H1 (cell line): ENCODE measurements at regions not wholly inside any gene's neighbourhood (a gene's known extent, or its start where the extent isn't known, plus 50 kb on each side); places are given as distances from the start of the nearest gene placed in this dataset.

Experiments
- CTCF ChIA-PET: fragments of 300-600 bp; sonication (Branson Sonifier 250); formaldehyde crosslinking; loops from one replicate; lab custom pipeline; 2021; ENCODE audit not compliant: partially characterized antibody; lab: Charles Lee
- POLR2A ChIA-PET: fragments of 300-600 bp; sonication (Branson Sonifier 250); formaldehyde crosslinking; loops from one replicate; lab custom pipeline; 2021; ENCODE audit warnings: inconsistent platforms; ENCODE audit not compliant: partially characterized antibody; lab: Charles Lee
- DNase-seq, 2 experiments: peaks; one replicate each; pipeline versions ENCODE4 v3.0.0 to v3.0.0-alpha.2; 2010 to 2022; ENCODE audit warnings: low spot score in 2 of 2, low read depth in 1 of 2, mixed read lengths in 1 of 2
- FAIRE-seq: peaks from 2 replicates; lab custom pipeline; 2011; peaks lifted over from hg19 to GRCh38; lab: Jason Lieb, UNC
- H2AFZ ChIP-seq: 2 replicates; pipeline ENCODE4 v1.8.1; 2012; ENCODE audit warnings: low read length, inconsistent platforms
- H2AK5ac ChIP-seq: 2 replicates; pipeline ENCODE4 v1.6.1; 2013; ENCODE audit warnings: low read depth, low read length
- H2BK120ac ChIP-seq: replicated peaks from 2 replicates; pipeline ENCODE3; 2013; ENCODE audit warnings: low read depth, low read length, inconsistent platforms
- H2BK12ac ChIP-seq: 2 replicates; pipeline ENCODE4 v1.6.1; 2013; ENCODE audit warnings: low read depth, low read length
- H2BK15ac ChIP-seq: 2 replicates; pipeline ENCODE4 v1.6.1; 2013; ENCODE audit warnings: low read length
- H2BK20ac ChIP-seq: 2 replicates; pipeline ENCODE4 v1.6.1; 2013; ENCODE audit warnings: low read length
- H2BK5ac ChIP-seq: 2 replicates; pipeline ENCODE4 v1.6.1; 2013; ENCODE audit warnings: low read depth, low read length
- H3K14ac ChIP-seq: 2 replicates; pipeline ENCODE4 v1.6.1; 2013; ENCODE audit warnings: inconsistent platforms; ENCODE audit not compliant: insufficient read length
- H3K18ac ChIP-seq: 2 replicates; pipeline ENCODE4 v1.6.1; 2013; ENCODE audit warnings: low read length; ENCODE audit errors: extremely low read depth
- H3K23ac ChIP-seq: 2 replicates; pipeline ENCODE4 v1.6.1; 2013; ENCODE audit warnings: inconsistent platforms; ENCODE audit not compliant: insufficient read length
- H3K23me2 ChIP-seq: 2 replicates; pipeline ENCODE4 v1.6.1; 2013; ENCODE audit warnings: low read depth, low read length
- H3K27ac ChIP-seq: 2 replicates; pipeline ENCODE4 v1.6.1; 2011; ENCODE audit warnings: low read depth, low read length, inconsistent platforms
- H3K27me3 ChIP-seq, 4 experiments: replicated peaks in 1 of 4; 1 replicate in 1 of 4; 2 replicates in 3 of 4; pipeline versions ENCODE4 v1.6.1 to v1.8.1; 2011 to 2013; ENCODE audit warnings: low read length in 3 of 4, mild to moderate bottlenecking in 3 of 4, inconsistent platforms in 2 of 4, mixed read lengths in 2 of 4, moderate library complexity in 1 of 4; ENCODE audit not compliant: control insufficient read depth in 3 of 4, insufficient read depth in 3 of 4; ENCODE audit errors: extremely low read depth in 1 of 4
- H3K36me3 ChIP-seq, 4 experiments: 2 replicates each; pipeline versions ENCODE4 v1.6.1 to v1.8.1; 2011 to 2013; ENCODE audit warnings: mild to moderate bottlenecking in 4 of 4, low read length in 3 of 4, moderate library complexity in 2 of 4, control low read depth in 1 of 4, inconsistent platforms in 1 of 4; ENCODE audit not compliant: insufficient read depth in 4 of 4, control insufficient read depth in 2 of 4
- H3K4ac ChIP-seq: replicated peaks from 2 replicates; pipeline ENCODE3; 2013; ENCODE audit warnings: low read length, low read depth, mixed read lengths, inconsistent platforms; ENCODE audit not compliant: insufficient read length
- H3K4me1 ChIP-seq, 4 experiments: replicated peaks in 1 of 4; 1 replicate in 1 of 4; 2 replicates in 3 of 4; pipeline versions ENCODE4 v1.6.1 to v1.8.1; 2011 to 2013; ENCODE audit warnings: low read length in 3 of 4, inconsistent platforms in 2 of 4, mixed read lengths in 1 of 4; ENCODE audit not compliant: insufficient read depth in 4 of 4, control insufficient read depth in 3 of 4
- H3K4me2 ChIP-seq, 2 experiments: 2 replicates each; pipeline versions ENCODE4 v1.6.1 to v1.8.1; 2011 to 2013; ENCODE audit warnings: low read depth in 2 of 2, low read length in 2 of 2, control low read depth in 1 of 2, inconsistent platforms in 1 of 2, mild to moderate bottlenecking in 1 of 2; ENCODE audit not compliant: insufficient read depth in 1 of 2
- H3K4me3 ChIP-seq, 4 experiments: fragments of 200-600, 300-600 bp in 1 of 4; sonication (generic), shearing (Covaris generic), sonication (Bioruptor Twin) in 1 of 4; 2 replicates each; pipeline versions ENCODE4 v1.5.1 to v1.8.1; 2011 to 2016; ENCODE audit warnings: low read length in 4 of 4, low read depth in 3 of 4, control low read depth in 2 of 4, inconsistent platforms in 2 of 4, mild to moderate bottlenecking in 2 of 4, mixed read lengths in 1 of 4, moderate library complexity in 1 of 4; ENCODE audit not compliant: insufficient read depth in 2 of 4; ENCODE audit errors: extremely low read depth in 1 of 4
- H3K56ac ChIP-seq: replicated peaks from 2 replicates; pipeline ENCODE3; 2013; ENCODE audit warnings: low read depth, mild to moderate bottlenecking, mixed read lengths, low read length, inconsistent platforms; ENCODE audit not compliant: insufficient read length
- H3K79me1 ChIP-seq: 2 replicates; pipeline ENCODE4 v1.6.1; 2013; ENCODE audit warnings: low read depth, low read length, control low read depth
- H3K79me2 ChIP-seq, 2 experiments: 2 replicates each; pipeline versions ENCODE4 v1.6.1 to v1.8.1; 2012 to 2013; ENCODE audit warnings: low read length in 2 of 2, mild to moderate bottlenecking in 2 of 2, inconsistent platforms in 1 of 2; ENCODE audit not compliant: insufficient read depth in 2 of 2, control insufficient read depth in 1 of 2
- H3K9ac ChIP-seq, 4 experiments: replicated peaks in 1 of 4; 1 replicate in 1 of 4; 2 replicates in 3 of 4; pipeline versions ENCODE4 v1.6.1 to v1.8.1; 2011 to 2013; ENCODE audit warnings: low read depth in 3 of 4, low read length in 3 of 4, control low read depth in 2 of 4, mild to moderate bottlenecking in 2 of 4, moderate library complexity in 2 of 4, inconsistent platforms in 1 of 4; ENCODE audit errors: extremely low read depth in 1 of 4
- H3K9me3 ChIP-seq, 2 experiments: 2 replicates each; pipeline versions ENCODE4 v1.6.1 to v1.8.1; 2012 to 2013; ENCODE audit warnings: mild to moderate bottlenecking in 2 of 2, moderate library complexity in 2 of 2, control low read depth in 1 of 2, inconsistent platforms in 1 of 2, low read depth in 1 of 2, low read length in 1 of 2, mixed read lengths in 1 of 2; ENCODE audit not compliant: insufficient read depth in 2 of 2
- H4K20me1 ChIP-seq, 2 experiments: replicated peaks in 1 of 2; 2 replicates each; pipeline versions ENCODE3 to v1.8.1; 2011 to 2013; ENCODE audit warnings: inconsistent platforms in 2 of 2, low read length in 2 of 2, mild to moderate bottlenecking in 1 of 2; ENCODE audit not compliant: insufficient read depth in 2 of 2, control insufficient read depth in 1 of 2
- H4K5ac ChIP-seq: 2 replicates; pipeline ENCODE4 v1.6.1; 2013; ENCODE audit warnings: low read length, low read depth, mixed read lengths, inconsistent platforms; ENCODE audit not compliant: insufficient read length
- H4K8ac ChIP-seq: 2 replicates; pipeline ENCODE4 v1.8.0; 2013; ENCODE audit warnings: mild to moderate bottlenecking, moderate library complexity, low read length, inconsistent platforms; ENCODE audit not compliant: insufficient read depth; ENCODE audit errors: extremely low read depth
- H4K91ac ChIP-seq: replicated peaks from 2 replicates; pipeline ENCODE3; 2013; ENCODE audit warnings: low read length, mixed read lengths, inconsistent platforms; ENCODE audit not compliant: insufficient read length
- ASH2L ChIP-seq: fragments of 200-600, 300-600 bp; sonication (generic); IDR thresholded peaks from one replicate; pipeline ENCODE4 v1.7.1; 2017; ENCODE audit warnings: low read length
- BACH1 ChIP-seq: IDR thresholded peaks from 2 replicates; pipeline ENCODE4 v1.6.1; 2012; ENCODE audit warnings: low read length, improper control_type of control experiment
- BCL11A ChIP-seq, 2 experiments: IDR thresholded peaks; one replicate each; pipeline ENCODE4 v1.6.1; 2011; ENCODE audit warnings: low read depth in 2 of 2, low read length in 2 of 2, mild to moderate bottlenecking in 2 of 2
- CHD2 ChIP-seq: IDR thresholded peaks from 2 replicates; pipeline ENCODE4 v1.6.1; 2012; ENCODE audit warnings: low read length, improper control_type of control experiment
- CREB1 ChIP-seq: IDR thresholded peaks from 2 replicates; pipeline ENCODE4 v1.6.1; 2012; ENCODE audit warnings: inconsistent platforms
- HDAC6 ChIP-seq: IDR thresholded peaks from one replicate; pipeline ENCODE4 v1.7.1; 2012; ENCODE audit warnings: low read depth, mild to moderate bottlenecking, inconsistent platforms, low read length, moderate library complexity
- POLR2AphosphoS5 ChIP-seq: IDR thresholded peaks from 2 replicates; pipeline ENCODE4 v1.6.1; 2011; ENCODE audit warnings: low read depth, low read length
- RXRA ChIP-seq: IDR thresholded peaks from 2 replicates; pipeline ENCODE4 v1.6.1; 2011; ENCODE audit warnings: low read depth, mild to moderate bottlenecking, low read length, moderate library complexity; ENCODE audit not compliant: insufficient read depth
- SIN3A ChIP-seq, 2 experiments: IDR thresholded peaks in 1 of 2; conservative IDR thresholded peaks in 1 of 2; 2 replicates each; pipeline ENCODE4 v1.6.1; 2011 to 2012; ENCODE audit warnings: low read length in 2 of 2, improper control_type of control experiment in 1 of 2, low read depth in 1 of 2, mild to moderate bottlenecking in 1 of 2
- TAF1 ChIP-seq: IDR thresholded peaks from 2 replicates; pipeline ENCODE4 v1.6.1; 2011; ENCODE audit warnings: mild to moderate bottlenecking, low read depth, low read length
- TAF7 ChIP-seq: optimal IDR thresholded peaks from 2 replicates; pipeline ENCODE3; 2011; ENCODE audit warnings: low read depth, mild to moderate bottlenecking, inconsistent platforms, low read length, moderate library complexity, borderline replicate concordance
- TBP ChIP-seq: IDR thresholded peaks from 2 replicates; pipeline ENCODE4 v1.6.1; 2011; ENCODE audit warnings: low read depth, low read length, improper control_type of control experiment
- WGBS, 2 experiments: shearing (Covaris generic) in 1 of 2; methylation state at CpG; one replicate each; pipeline versions ENCODE4 v1.1.6 to v1.1.7; 2013 to 2015; ENCODE audit warnings: low lambda C conversion rate in 2 of 2, mixed read lengths in 2 of 2, inconsistent platforms in 1 of 2, low coverage in 1 of 2, missing lambda C conversion rate in 1 of 2; ENCODE audit not compliant: insufficient replicate concordance in 2 of 2, insufficient coverage in 1 of 2, insufficient read length in 1 of 2; ENCODE audit errors: extremely low coverage in 1 of 2, missing lambda C conversion rate in 1 of 2; 5-methylcytosine and 5-hydroxymethylcytosine counted together

DNA sequence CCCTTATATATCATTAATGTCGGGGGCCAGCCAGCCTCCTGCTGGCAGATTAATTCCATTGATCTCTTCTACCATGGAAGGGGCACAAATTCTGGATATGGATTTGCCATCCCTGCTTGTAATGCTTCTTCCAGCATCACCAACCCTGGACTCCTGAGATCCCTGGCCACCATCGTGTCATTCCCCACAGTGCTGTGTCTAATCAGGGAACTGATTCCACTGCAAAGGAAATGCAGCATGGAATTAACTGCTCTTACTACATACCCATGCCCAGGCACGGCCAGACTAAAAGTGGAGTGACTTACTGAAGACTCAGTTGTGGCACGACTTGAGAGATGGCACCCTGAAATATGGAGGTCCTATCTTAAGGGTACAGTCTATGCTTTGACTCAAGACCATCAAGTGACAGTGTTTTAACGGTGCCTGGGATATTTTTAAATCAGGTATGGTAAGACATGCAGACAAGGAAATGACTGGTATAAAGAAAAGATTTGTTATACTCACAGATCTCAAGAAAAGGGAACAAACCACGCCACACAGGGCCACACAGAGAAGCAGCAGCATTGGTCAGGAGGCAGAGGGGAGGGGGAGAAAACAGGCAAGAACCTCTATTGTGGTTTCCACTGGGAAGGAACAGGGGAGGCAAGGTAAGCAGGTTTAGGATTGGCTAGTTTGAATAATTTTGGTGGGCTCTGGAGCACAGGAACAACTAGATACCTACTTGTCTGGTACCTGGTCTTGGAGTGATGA lies 65.1 kb downstream of the IGLL5 start:
- Histone ChIP-seq H3K79me1 (no peaks in the 10 kb centered on the region), H2BK120ac (no peak overlapping the region), H2BK20ac (no peak overlapping the region), H2BK12ac (no peak overlapping the region), H3K56ac (no peak overlapping the region), H3K36me3 (no peaks in the 10 kb centered on the region), H3K27me3 (peaks cover 0 to 26% (median 11%) of the 10 kb centered on the region in 4 experiments; a peak in 3 of 7 replicates), H2AK5ac (no peak overlapping the region), H4K5ac (no peak overlapping the region), H3K79me2 (no peaks in the 10 kb centered on the region), H3K4me1 (no peaks in the 10 kb centered on the region), H3K4me3 (no peak overlapping the region), H2BK5ac (no peak overlapping the region), H4K8ac (no peak overlapping the region), H3K14ac (no peak overlapping the region), H4K91ac (no peak overlapping the region), H2AFZ (no peak overlapping the region), H3K23me2 (no peaks in the 10 kb centered on the region), H3K9ac (no peak overlapping the region), H3K23ac (no peak overlapping the region), H3K4ac (no peak overlapping the region), H3K27ac (no peak overlapping the region), H3K18ac (no peak overlapping the region), H2BK15ac (no peak overlapping the region), H3K4me2 (no peak overlapping the region), H4K20me1 (no peaks in the 10 kb centered on the region), H3K9me3 (peaks cover 11 to 28% of the 10 kb centered on the region in 2 experiments; a peak in 3 of 4 replicates)
- FAIRE-seq (no peak), DNase-seq (no peak)
- POLR2A ChIA-PET: no interaction called here
- CTCF ChIA-PET: interaction anchor here (1.1 to 8.7 kb wide), 4 partner anchors 82 to 492 kb away, joined by 3 to 206 read pairs (median 3); no protein-coding TSS in a partner anchor
- WGBS, 2 experiments: 55% methylated on average over 6 of the region's 6 CpGs; no CpG with 5 or more reads in 1 of the 2 experiments
- TF ChIP-seq CREB1: no peak
- TF ChIP-seq POLR2AphosphoS5: no peak
- no peak for TF ChIP-seq TAF1
- no peak for TF ChIP-seq BCL11A (IDR thresholded peaks at IDR 0.05; ENCODE audit: low read depth in 2 of 2, low read length in 2 of 2)
- no peak for TF ChIP-seq TBP
- TF ChIP-seq CHD2: no peak
- no peak for TF ChIP-seq BACH1
- no peak for TF ChIP-seq RXRA
- no peak for TF ChIP-seq SIN3A (conservative IDR thresholded peaks at IDR 0.05 in 1 of 2, IDR thresholded peaks at IDR 0.05 in 1 of 2; ENCODE audit: low read depth in 1 of 2, low read length in 2 of 2)
- no peak for TF ChIP-seq HDAC6
- no peak for TF ChIP-seq ASH2L
- no peak for TF ChIP-seq TAF7
